ENCODE measurements at regions not wholly inside any gene's neighbourhood (a gene's known extent, or its start where the extent isn't known, plus 50 kb on each side); places are given as distances from the start of the nearest gene placed in this dataset.

GRCh38 chr11:41921746-41922390, 462.4 kb upstream of the LRRC4C start:
- no peaks in the 10 kb centered on the region for H3K79me1 ChIP-seq (replicated peaks; ENCODE audit: low read length, poor library complexity, severe bottlenecking)
- no peak overlapping the region for H3K14ac ChIP-seq (ENCODE audit: low read length in 2 of 2)
- H3K4ac ChIP-seq (ENCODE audit: low read depth in 1 of 2, low read length in 2 of 2): no peak overlapping the region
- H2AFZ ChIP-seq (ENCODE audit: low read depth, low read length): no peak overlapping the region
- H3K27ac ChIP-seq (ENCODE audit: low read length, poor library complexity, severe bottlenecking): no peak overlapping the region
- DNase-seq: no peak
- H3K9me3 ChIP-seq (ENCODE audit: control insufficient read depth, low read length): peaks cover 18% of the 10 kb centered on the region
- H4K91ac ChIP-seq (ENCODE audit: low read length): no peak overlapping the region
- H2AK5ac ChIP-seq (ENCODE audit: low read length, severe bottlenecking): no peak overlapping the region
- no peak overlapping the region for H3K23ac ChIP-seq (ENCODE audit: low read length in 2 of 2)
- H2BK5ac ChIP-seq (ENCODE audit: low read depth, low read length, poor library complexity, severe bottlenecking): no peak overlapping the region
- no peak overlapping the region for H2BK12ac ChIP-seq (ENCODE audit: low read length in 2 of 2)
- no peak overlapping the region for H3K4me2 ChIP-seq (ENCODE audit: low read length, poor library complexity, severe bottlenecking)
- H3K4me3 ChIP-seq (ENCODE audit: insufficient read depth in 1 of 2, low read depth in 1 of 2, low read length in 2 of 2): no peak overlapping the region
- no peak overlapping the region for H3K18ac ChIP-seq (ENCODE audit: low read depth in 1 of 2, low read length in 2 of 2)
- H2BK15ac ChIP-seq (ENCODE audit: low read depth, poor library complexity, severe bottlenecking): no peak overlapping the region
- 78% methylated on average over 2 of the region's 2 CpGs for WGBS
- no peaks in the 10 kb centered on the region for H3K4me1 ChIP-seq (ENCODE audit: control insufficient read depth, insufficient read depth, low read depth, low read length)
- no peak overlapping the region for H4K8ac ChIP-seq (ENCODE audit: low read length)
- H3K27me3 ChIP-seq (ENCODE audit: control insufficient read depth in 1 of 2, insufficient read depth in 1 of 2, low read length in 2 of 2): no peaks in the 10 kb centered on the region
- H2BK120ac ChIP-seq (ENCODE audit: low read depth, low read length): no peak overlapping the region
- H3K36me3 ChIP-seq (ENCODE audit: control insufficient read depth in 1 of 2, insufficient read depth in 2 of 2, low read depth in 1 of 2, low read length in 2 of 2): no peaks in the 10 kb centered on the region
- no peak overlapping the region for H3K9ac ChIP-seq (ENCODE audit: low read length)

GRCh38 chr11:41926339-41926738, 466.9 kb upstream of the LRRC4C start:
- DNase-seq: no peak
- no peak overlapping the region for H3K4me3 ChIP-seq (ENCODE audit: insufficient read depth in 1 of 2, low read depth in 1 of 2, low read length in 2 of 2)
- no peak overlapping the region for H3K27ac ChIP-seq (ENCODE audit: low read length, poor library complexity, severe bottlenecking)
- H4K91ac ChIP-seq (ENCODE audit: low read length): no peak overlapping the region
- H3K79me1 ChIP-seq (replicated peaks; ENCODE audit: low read length, poor library complexity, severe bottlenecking): no peaks in the 10 kb centered on the region
- WGBS: 65% methylated on average over 4 of the region's 4 CpGs
- no peak overlapping the region for H3K14ac ChIP-seq (ENCODE audit: low read length in 2 of 2)
- H2BK12ac ChIP-seq (ENCODE audit: low read length in 2 of 2): no peak overlapping the region
- no peaks in the 10 kb centered on the region for H3K27me3 ChIP-seq (ENCODE audit: control insufficient read depth in 1 of 2, insufficient read depth in 1 of 2, low read length in 2 of 2)
- no peak overlapping the region for H2BK120ac ChIP-seq (ENCODE audit: low read depth, low read length)
- H2AK5ac ChIP-seq (ENCODE audit: low read length, severe bottlenecking): no peak overlapping the region
- no peaks in the 10 kb centered on the region for H3K36me3 ChIP-seq (ENCODE audit: control insufficient read depth in 1 of 2, insufficient read depth in 2 of 2, low read depth in 1 of 2, low read length in 2 of 2)
- H3K4me2 ChIP-seq (ENCODE audit: low read length, poor library complexity, severe bottlenecking): no peak overlapping the region
- H3K4ac ChIP-seq (ENCODE audit: low read depth in 1 of 2, low read length in 2 of 2): no peak overlapping the region
- no peak overlapping the region for H2BK15ac ChIP-seq (ENCODE audit: low read depth, poor library complexity, severe bottlenecking)
- no peak overlapping the region for H2AFZ ChIP-seq (ENCODE audit: low read depth, low read length)
- no peaks in the 10 kb centered on the region for H3K9me3 ChIP-seq (ENCODE audit: control insufficient read depth, low read length)
- H3K23ac ChIP-seq (ENCODE audit: low read length in 2 of 2): no peak overlapping the region
- no peak overlapping the region for H2BK5ac ChIP-seq (ENCODE audit: low read depth, low read length, poor library complexity, severe bottlenecking)
- H3K9ac ChIP-seq (ENCODE audit: low read length): no peak overlapping the region
- H3K18ac ChIP-seq (ENCODE audit: low read depth in 1 of 2, low read length in 2 of 2): no peak overlapping the region
- no peak overlapping the region for H4K8ac ChIP-seq (ENCODE audit: low read length)
- H3K4me1 ChIP-seq (ENCODE audit: control insufficient read depth, insufficient read depth, low read depth, low read length): no peaks in the 10 kb centered on the region

- no peak overlapping the region for H4K91ac ChIP-seq (ENCODE audit: low read length)
- H2BK120ac ChIP-seq (ENCODE audit: low read depth, low read length): no peak overlapping the region
- H3K4me3 ChIP-seq (ENCODE audit: insufficient read depth in 1 of 2, low read depth in 1 of 2, low read length in 2 of 2): no peak overlapping the region
- H2BK12ac ChIP-seq (ENCODE audit: low read length in 2 of 2): no peak overlapping the region
- DNase-seq: no peak
- H2AK5ac ChIP-seq (ENCODE audit: low read length, severe bottlenecking): no peak overlapping the region
- H3K27ac ChIP-seq (ENCODE audit: low read length, poor library complexity, severe bottlenecking): no peak overlapping the region
- H3K27me3 ChIP-seq (ENCODE audit: control insufficient read depth in 1 of 2, insufficient read depth in 1 of 2, low read length in 2 of 2): no peaks in the 10 kb centered on the region
- no peak overlapping the region for H3K9ac ChIP-seq (ENCODE audit: low read length)
- no peak overlapping the region for H2AFZ ChIP-seq (ENCODE audit: low read depth, low read length)
- H3K14ac ChIP-seq (ENCODE audit: low read length in 2 of 2): no peak overlapping the region
- H3K4me2 ChIP-seq (ENCODE audit: low read length, poor library complexity, severe bottlenecking): no peak overlapping the region
- H3K36me3 ChIP-seq (ENCODE audit: control insufficient read depth in 1 of 2, insufficient read depth in 2 of 2, low read depth in 1 of 2, low read length in 2 of 2): no peaks in the 10 kb centered on the region
- H2BK5ac ChIP-seq (ENCODE audit: low read depth, low read length, poor library complexity, severe bottlenecking): no peak overlapping the region
- no peaks in the 10 kb centered on the region for H3K4me1 ChIP-seq (ENCODE audit: control insufficient read depth, insufficient read depth, low read depth, low read length)
- peaks cover 3% of the 10 kb centered on the region for H3K9me3 ChIP-seq (ENCODE audit: control insufficient read depth, low read length)
- no peak overlapping the region for H2BK15ac ChIP-seq (ENCODE audit: low read depth, poor library complexity, severe bottlenecking)
- H4K8ac ChIP-seq (ENCODE audit: low read length): no peak overlapping the region
- H3K23ac ChIP-seq (ENCODE audit: low read length in 2 of 2): no peak overlapping the region
- no peak overlapping the region for H3K18ac ChIP-seq (ENCODE audit: low read depth in 1 of 2, low read length in 2 of 2)
- no peak overlapping the region for H3K4ac ChIP-seq (ENCODE audit: low read depth in 1 of 2, low read length in 2 of 2)
- WGBS: 35% methylated on average over 1 of the region's 1 CpG
- no peaks in the 10 kb centered on the region for H3K79me1 ChIP-seq (replicated peaks; ENCODE audit: low read length, poor library complexity, severe bottlenecking)
Observed at GRCh38 chr11:41935241-41935640, 475.8 kb upstream of the LRRC4C start.

GRCh38 chr11:41935795-41936194, 476.3 kb upstream of the LRRC4C start:
- no peak for DNase-seq
- Histone ChIP-seq H2AK5ac (ENCODE audit: low read length, severe bottlenecking) (no peak overlapping the region), H3K79me1 (replicated peaks; ENCODE audit: low read length, poor library complexity, severe bottlenecking) (no peaks in the 10 kb centered on the region), H3K18ac (ENCODE audit: low read depth in 1 of 2, low read length in 2 of 2) (no peak overlapping the region), H4K8ac (ENCODE audit: low read length) (no peak overlapping the region), H2BK5ac (ENCODE audit: low read depth, low read length, poor library complexity, severe bottlenecking) (no peak overlapping the region), H3K9me3 (ENCODE audit: control insufficient read depth, low read length) (peaks cover 3% of the 10 kb centered on the region), H3K27me3 (ENCODE audit: control insufficient read depth in 1 of 2, insufficient read depth in 1 of 2, low read length in 2 of 2) (no peaks in the 10 kb centered on the region), H3K23ac (ENCODE audit: low read length in 2 of 2) (no peak overlapping the region), H3K9ac (ENCODE audit: low read length) (no peak overlapping the region), H2BK15ac (ENCODE audit: low read depth, poor library complexity, severe bottlenecking) (no peak overlapping the region), H3K36me3 (ENCODE audit: control insufficient read depth in 1 of 2, insufficient read depth in 2 of 2, low read depth in 1 of 2, low read length in 2 of 2) (no peaks in the 10 kb centered on the region), H3K27ac (ENCODE audit: low read length, poor library complexity, severe bottlenecking) (no peak overlapping the region), H3K4ac (ENCODE audit: low read depth in 1 of 2, low read length in 2 of 2) (no peak overlapping the region), H3K14ac (ENCODE audit: low read length in 2 of 2) (no peak overlapping the region), H3K4me3 (ENCODE audit: insufficient read depth in 1 of 2, low read depth in 1 of 2, low read length in 2 of 2) (no peak overlapping the region), H2AFZ (ENCODE audit: low read depth, low read length) (no peak overlapping the region), H3K4me1 (ENCODE audit: control insufficient read depth, insufficient read depth, low read depth, low read length) (no peaks in the 10 kb centered on the region), H2BK120ac (ENCODE audit: low read depth, low read length) (no peak overlapping the region), H2BK12ac (ENCODE audit: low read length in 2 of 2) (no peak overlapping the region), H4K91ac (ENCODE audit: low read length) (no peak overlapping the region), H3K4me2 (ENCODE audit: low read length, poor library complexity, severe bottlenecking) (no peak overlapping the region)
- 17% methylated on average over 1 of the region's 1 CpG for WGBS

Measured in mesenchymal stem cell (in vitro differentiated cells and primary cell).